ENCODE measurements at regions not wholly inside any gene's neighbourhood (a gene's known extent, or its start where the extent isn't known, plus 50 kb on each side); places are given as distances from the start of the nearest gene placed in this dataset.

DNA sequence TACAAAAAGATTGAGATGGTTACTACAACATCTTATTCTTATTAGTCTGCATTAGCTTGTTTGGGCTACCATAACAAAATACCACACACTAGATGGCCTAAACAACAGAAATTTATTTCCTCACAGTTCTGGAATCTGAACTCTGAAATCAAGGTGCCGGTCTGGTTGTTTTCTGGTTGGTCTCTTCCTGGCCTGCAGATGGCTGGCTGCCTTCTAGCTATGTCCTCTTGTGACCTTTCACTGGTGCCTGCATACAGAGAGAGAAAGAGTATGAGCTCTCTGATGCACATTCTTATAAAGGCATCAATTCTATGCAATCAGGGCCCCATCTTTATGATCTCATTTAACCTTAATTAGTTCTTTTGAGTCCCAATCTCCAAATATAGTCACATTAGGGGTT, 696.5 kb downstream of the TDRD15 start:
- DNase-seq (ENCODE audit: extremely low spot score) = no peak
- ChIA-PET CTCF (no interaction called here), POLR2A (no interaction called here)
- TF ChIP-seq FOXA1 (IDR thresholded peaks at IDR 0.05) (no peak), FOXM1 (IDR thresholded peaks at IDR 0.05; ENCODE audit: borderline replicate concordance) (no peak), ZNF384 (IDR thresholded peaks at IDR 0.05) (no peak), SUZ12 (IDR thresholded peaks at IDR 0.05) (no peak), L3MBTL2 (conservative IDR thresholded peaks at IDR 0.05) (no peak), LEF1 (IDR thresholded peaks at IDR 0.05; ENCODE audit: borderline replicate concordance) (no peak), CTBP1 (IDR thresholded peaks at IDR 0.05; ENCODE audit: borderline replicate concordance) (no peak), NFRKB (IDR thresholded peaks at IDR 0.05) (no peak), HDGF (IDR thresholded peaks at IDR 0.05; ENCODE audit: borderline replicate concordance) (no peak), BHLHE40 (IDR thresholded peaks at IDR 0.05; ENCODE audit: borderline replicate concordance) (no peak), SP1 (IDR thresholded peaks at IDR 0.05) (no peak)
- TF ChIP-seq, protein P1, sequence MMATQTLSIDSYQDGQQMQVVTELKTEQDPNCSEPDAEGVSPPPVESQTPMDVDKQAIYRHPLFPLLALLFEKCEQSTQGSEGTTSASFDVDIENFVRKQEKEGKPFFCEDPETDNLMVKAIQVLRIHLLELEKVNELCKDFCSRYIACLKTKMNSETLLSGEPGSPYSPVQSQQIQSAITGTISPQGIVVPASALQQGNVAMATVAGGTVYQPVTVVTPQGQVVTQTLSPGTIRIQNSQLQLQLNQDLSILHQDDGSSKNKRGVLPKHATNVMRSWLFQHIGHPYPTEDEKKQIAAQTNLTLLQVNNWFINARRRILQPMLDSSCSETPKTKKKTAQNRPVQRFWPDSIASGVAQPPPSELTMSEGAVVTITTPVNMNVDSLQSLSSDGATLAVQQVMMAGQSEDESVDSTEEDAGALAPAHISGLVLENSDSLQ (IDR thresholded peaks at IDR 0.05) = no peak

DNA sequence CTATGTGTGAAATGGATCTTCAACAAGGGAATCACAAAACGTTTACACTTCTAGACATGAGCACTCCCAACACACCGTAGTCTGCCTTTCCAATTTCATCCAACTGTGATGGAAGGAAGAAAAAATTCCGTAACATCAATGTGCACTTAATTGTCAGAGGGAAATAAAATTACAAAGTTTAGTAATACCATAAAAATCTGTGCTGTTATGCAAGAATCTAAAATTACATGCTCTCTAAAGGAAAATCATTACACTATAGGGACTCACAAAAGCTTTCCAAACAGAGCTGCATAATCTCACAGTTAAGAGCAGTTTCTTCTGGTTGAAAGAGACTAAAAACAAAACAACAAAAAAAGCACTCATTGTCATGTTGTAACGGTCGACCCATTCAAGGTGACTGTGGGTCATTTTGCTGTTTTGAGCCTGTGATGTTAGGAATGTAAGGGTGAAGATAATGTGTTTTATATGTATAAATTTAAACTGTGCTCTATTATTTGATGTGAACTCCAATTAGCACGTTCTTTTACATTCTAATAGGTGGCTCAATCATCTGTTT, 698.0 kb downstream of the TDRD15 start:
- TF ChIP-seq HDGF (IDR thresholded peaks at IDR 0.05; ENCODE audit: borderline replicate concordance) = no peak
- POLR2A ChIA-PET = no interaction called here
- DNase-seq (ENCODE audit: extremely low spot score) = no peak
- CTCF ChIA-PET = no interaction called here

DNA sequence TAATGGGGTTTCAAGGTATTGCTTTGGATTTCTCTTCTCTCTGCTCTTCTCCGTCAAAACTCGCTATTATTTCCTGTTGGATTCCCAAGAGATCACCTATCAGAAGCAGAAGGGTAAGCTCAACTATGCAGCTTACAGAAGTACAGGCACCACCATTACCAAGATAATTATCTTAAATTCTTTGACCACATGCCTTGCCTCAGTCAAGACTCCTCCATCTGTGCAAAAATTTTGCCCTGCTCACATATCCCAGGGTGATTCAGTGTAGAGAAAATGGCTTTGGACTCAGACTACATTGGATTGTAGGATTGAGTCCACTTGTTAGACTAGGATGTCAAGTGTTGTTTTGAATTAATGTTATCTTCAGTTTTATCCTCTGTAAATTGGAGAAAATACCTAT, 698.7 kb downstream of the TDRD15 start:
- ChIA-PET POLR2A (no interaction called here), CTCF (no interaction called here)
- TF ChIP-seq HDGF (IDR thresholded peaks at IDR 0.05; ENCODE audit: borderline replicate concordance) (no peak), FOXM1 (IDR thresholded peaks at IDR 0.05; ENCODE audit: borderline replicate concordance) (no peak), NFRKB (IDR thresholded peaks at IDR 0.05) (no peak), ARNT (IDR thresholded peaks at IDR 0.05) (no peak)
- DNase-seq (ENCODE audit: extremely low spot score) = no peak

DNA sequence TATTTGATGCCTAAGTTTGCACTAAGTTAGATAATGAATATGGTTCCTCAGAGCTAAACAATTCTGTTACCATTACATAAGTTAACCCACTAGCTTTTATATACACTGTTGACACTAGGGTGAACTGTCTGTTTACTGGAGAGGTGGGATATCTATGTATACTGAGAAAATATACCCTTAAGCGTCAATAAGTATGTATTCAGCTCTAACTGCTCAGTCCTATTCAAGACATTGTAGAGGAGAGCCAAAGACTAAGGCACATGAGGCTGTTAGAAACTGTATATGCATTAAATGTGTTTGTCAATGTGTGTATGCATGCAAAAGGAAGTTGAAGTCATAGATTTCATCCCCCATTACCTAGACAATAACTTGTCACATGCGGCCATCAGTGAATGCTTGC, 710.0 kb downstream of the TDRD15 start:
- DNase-seq (ENCODE audit: extremely low spot score) = no peak
- TF ChIP-seq, protein P1 (IDR thresholded peaks at IDR 0.05) = no peak
- TF ChIP-seq ARNT (IDR thresholded peaks at IDR 0.05) = no peak
- TF ChIP-seq HDGF (IDR thresholded peaks at IDR 0.05; ENCODE audit: borderline replicate concordance) = no peak
- TF ChIP-seq TARDBP (IDR thresholded peaks at IDR 0.05) = no peak
- TF ChIP-seq FOXA1 (IDR thresholded peaks at IDR 0.05) = no peak
- TF ChIP-seq NFRKB (IDR thresholded peaks at IDR 0.05) = no peak
- TF ChIP-seq LEF1 (IDR thresholded peaks at IDR 0.05; ENCODE audit: borderline replicate concordance) = no peak
- CTCF ChIA-PET = no interaction called here
- POLR2A ChIA-PET = no interaction called here

DNA sequence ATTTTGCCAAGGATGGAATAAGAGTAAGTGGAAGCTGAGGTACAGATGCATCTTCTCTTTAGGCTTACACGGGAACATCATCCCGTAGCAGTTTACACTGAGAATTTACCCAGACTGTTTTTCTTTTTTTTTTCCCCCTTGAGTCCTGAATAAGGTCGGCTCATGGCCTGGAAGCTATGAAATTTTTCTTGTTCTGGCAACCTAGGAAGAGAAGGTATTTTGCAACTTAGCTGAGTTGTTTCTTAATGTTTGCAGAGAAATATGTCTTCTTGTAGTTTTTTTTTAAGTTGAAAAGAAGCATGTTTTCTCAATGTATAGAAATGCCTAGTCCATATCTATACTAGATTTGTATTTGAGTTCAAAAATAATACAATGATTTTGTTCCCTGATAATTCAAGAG, 712.5 kb downstream of the TDRD15 start:
- TF ChIP-seq, protein P1 (IDR thresholded peaks at IDR 0.05) = no peak
- no peak for TF ChIP-seq NFRKB (IDR thresholded peaks at IDR 0.05)
- TF ChIP-seq HDGF (IDR thresholded peaks at IDR 0.05; ENCODE audit: borderline replicate concordance) = no peak
- TF ChIP-seq ELF4 (IDR thresholded peaks at IDR 0.05) = no peak
- TF ChIP-seq ARNT (IDR thresholded peaks at IDR 0.05) = no peak
- no peak for TF ChIP-seq FOXM1 (IDR thresholded peaks at IDR 0.05; ENCODE audit: borderline replicate concordance)
- no peak for TF ChIP-seq L3MBTL2 (conservative IDR thresholded peaks at IDR 0.05)
- TF ChIP-seq FOXA1 (IDR thresholded peaks at IDR 0.05) = no peak
- TF ChIP-seq CTBP1 (IDR thresholded peaks at IDR 0.05; ENCODE audit: borderline replicate concordance) = no peak
- no peak for TF ChIP-seq ZNF384 (IDR thresholded peaks at IDR 0.05)
- no peak for TF ChIP-seq FOXK2 (IDR thresholded peaks at IDR 0.05)
- TF ChIP-seq SP1 (IDR thresholded peaks at IDR 0.05) = no peak
- no peak for TF ChIP-seq BHLHE40 (IDR thresholded peaks at IDR 0.05; ENCODE audit: borderline replicate concordance)
- no peak for TF ChIP-seq TARDBP (IDR thresholded peaks at IDR 0.05)
- TF ChIP-seq SUZ12 (IDR thresholded peaks at IDR 0.05) = no peak
- TF ChIP-seq LEF1 (IDR thresholded peaks at IDR 0.05; ENCODE audit: borderline replicate concordance) = no peak
- CTCF ChIA-PET = no interaction called here
- DNase-seq (ENCODE audit: extremely low spot score) = no peak
- POLR2A ChIA-PET = no interaction called here

DNA sequence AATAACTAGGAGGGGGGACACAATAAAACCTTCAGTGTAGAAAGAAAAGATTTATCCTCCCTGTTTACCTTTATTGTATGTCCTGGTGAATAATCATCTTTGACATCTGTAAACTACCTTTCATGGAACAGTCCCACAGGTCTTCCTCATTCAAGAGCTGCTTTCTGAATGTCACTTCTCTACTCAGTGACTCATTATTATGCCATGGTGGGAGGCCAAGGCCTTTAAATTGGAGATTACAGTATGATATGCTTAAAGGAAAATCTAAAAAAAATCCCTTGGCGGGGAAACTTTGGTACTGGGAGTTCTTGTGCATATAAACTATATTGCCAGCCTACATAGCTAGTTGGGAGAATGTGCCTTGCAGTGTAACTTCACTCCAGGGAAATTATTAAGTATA, 713.0 kb downstream of the TDRD15 start:
- DNase-seq (ENCODE audit: extremely low spot score) = no peak

DNA sequence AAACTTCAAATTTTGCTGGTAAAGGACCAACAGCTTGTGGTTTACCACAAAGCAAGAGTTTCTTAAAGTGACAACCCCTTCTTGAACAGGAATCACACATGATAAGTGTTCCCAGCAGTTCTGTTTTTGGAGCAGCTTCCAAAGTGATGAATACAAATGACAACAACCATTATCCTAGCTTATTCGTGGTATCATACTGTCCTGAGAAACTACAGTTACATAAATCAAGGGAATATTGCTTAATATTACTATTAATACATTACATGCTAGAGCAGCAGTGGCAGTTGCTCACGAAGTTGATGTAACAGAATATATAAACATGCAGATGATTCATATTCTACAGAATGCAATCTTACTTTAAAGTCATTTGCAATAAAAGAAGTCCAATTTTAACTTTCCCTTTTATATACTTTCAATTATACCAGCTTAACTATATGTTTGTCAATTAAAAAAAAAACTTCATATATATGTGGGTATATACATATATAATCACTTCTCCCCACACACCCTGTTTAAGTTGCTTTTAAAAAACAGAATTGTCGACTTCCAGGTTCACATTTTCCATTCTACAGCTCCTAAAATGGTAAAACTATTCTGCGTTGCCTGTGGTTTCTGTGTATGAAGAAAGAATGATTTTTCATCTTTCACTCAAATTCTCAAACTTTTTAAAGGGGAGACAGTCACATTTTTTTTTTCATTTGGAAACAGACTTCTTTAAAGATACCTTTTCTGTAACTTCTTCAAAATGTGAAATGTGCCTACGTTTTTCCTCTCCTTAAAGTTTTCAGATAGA, 713.6 kb downstream of the TDRD15 start:
- DNase-seq (ENCODE audit: extremely low spot score) = no peak
- ChIA-PET POLR2A (no interaction called here), CTCF (no interaction called here)
- no peak for TF ChIP-seq BHLHE40 (IDR thresholded peaks at IDR 0.05; ENCODE audit: borderline replicate concordance)

More for the DNA sequence above, 713.0 kb downstream of the TDRD15 start:
- no peak for TF ChIP-seq LEF1 (IDR thresholded peaks at IDR 0.05; ENCODE audit: borderline replicate concordance)
- no peak for TF ChIP-seq SP1 (IDR thresholded peaks at IDR 0.05)
- ChIA-PET POLR2A (no interaction called here), CTCF (no interaction called here)
